Colonic mucosa (tissue), 4 donors: ENCODE measurements at regions not wholly inside any gene's neighbourhood (a gene's known extent, or its start where the extent isn't known, plus 50 kb on each side); places are given as distances from the start of the nearest gene placed in this dataset.

Source experiments
- DNase-seq: peaks from one replicate; pipeline ENCODE4 v3.0.0-alpha.2; 2020
- H3K27ac ChIP-seq: fragments of 200-600 bp; one replicate; pipeline ENCODE4 v1.8.0; 2021
- H3K27me3 ChIP-seq: fragments of 200-600 bp; one replicate; pipeline ENCODE4 v1.8.0; 2021
- H3K36me3 ChIP-seq: fragments of 200-600 bp; one replicate; pipeline ENCODE4 v1.8.0; 2021
- H3K4me1 ChIP-seq: fragments of 200-600 bp; one replicate; pipeline ENCODE4 v1.8.0; 2021; ENCODE audit warnings: mild to moderate bottlenecking
- H3K4me3 ChIP-seq: fragments of 200-600 bp; one replicate; pipeline ENCODE4 v1.8.0; 2021
- H3K9ac ChIP-seq, 2 donors: one replicate each; pipeline ENCODE4 v1.7.0; 2013; ENCODE audit warnings: control low read depth in 2 of 2, low read depth in 2 of 2, low read length in 2 of 2
- H3K9me3 ChIP-seq: fragments of 200-600 bp; one replicate; pipeline ENCODE4 v1.8.0; 2021
- CTCF ChIP-seq: fragments of 200-600 bp; IDR thresholded peaks from one replicate; pipeline ENCODE4 v1.8.0; 2022; ENCODE audit warnings: antibody characterized with exemption, mild to moderate bottlenecking
- intact Hi-C: fragments of 100-400 bp; cut with DNase I; formaldehyde crosslinking; loops from one replicate; pipeline ENCODE4 v1.14.1; 2022
- donor health status: healthy.
- donor health status: DM: no; HTN: no; CAD: no.
- donor health status: DM: no; HTN: no; CAD: no.

- intact Hi-C loops, result loop anchor here (2.0 to 10.0 kb wide), 3 partner anchors 292 to 914 kb away; no protein-coding TSS in a partner anchor
- Histone ChIP-seq H3K4me3 (no peak overlapping the region), H3K4me1 (no peaks in the 10 kb centered on the region), H3K9me3 (no peaks in the 10 kb centered on the region), H3K36me3 (no peaks in the 10 kb centered on the region), H3K9ac (no peak overlapping the region), H3K27ac (no peak overlapping the region), H3K27me3 (no peaks in the 10 kb centered on the region)
- TF ChIP-seq CTCF, result peak; percentile 64
- peak; percentile 85 for DNase-seq
Observed at GRCh38 chr1:29793101-29793546, 556.8 kb downstream of the PTPRU start.

GRCh38 chr1:29789910-29790247 lies 553.6 kb downstream of the PTPRU start:
- H3K27ac ChIP-seq, result no peak overlapping the region
- no peaks in the 10 kb centered on the region for H3K36me3 ChIP-seq
- H3K4me1 ChIP-seq, result no peaks in the 10 kb centered on the region
- intact Hi-C loops, result loop anchor here (5.0 to 10.0 kb wide), 2 partner anchors 295 to 917 kb away; no protein-coding TSS in a partner anchor
- H3K4me3 ChIP-seq, result no peak overlapping the region
- H3K9ac ChIP-seq, result no peak overlapping the region
- no peaks in the 10 kb centered on the region for H3K27me3 ChIP-seq
- no peak for TF ChIP-seq CTCF
- DNase-seq, result peak; percentile 6
- H3K9me3 ChIP-seq, result no peaks in the 10 kb centered on the region

DNA sequence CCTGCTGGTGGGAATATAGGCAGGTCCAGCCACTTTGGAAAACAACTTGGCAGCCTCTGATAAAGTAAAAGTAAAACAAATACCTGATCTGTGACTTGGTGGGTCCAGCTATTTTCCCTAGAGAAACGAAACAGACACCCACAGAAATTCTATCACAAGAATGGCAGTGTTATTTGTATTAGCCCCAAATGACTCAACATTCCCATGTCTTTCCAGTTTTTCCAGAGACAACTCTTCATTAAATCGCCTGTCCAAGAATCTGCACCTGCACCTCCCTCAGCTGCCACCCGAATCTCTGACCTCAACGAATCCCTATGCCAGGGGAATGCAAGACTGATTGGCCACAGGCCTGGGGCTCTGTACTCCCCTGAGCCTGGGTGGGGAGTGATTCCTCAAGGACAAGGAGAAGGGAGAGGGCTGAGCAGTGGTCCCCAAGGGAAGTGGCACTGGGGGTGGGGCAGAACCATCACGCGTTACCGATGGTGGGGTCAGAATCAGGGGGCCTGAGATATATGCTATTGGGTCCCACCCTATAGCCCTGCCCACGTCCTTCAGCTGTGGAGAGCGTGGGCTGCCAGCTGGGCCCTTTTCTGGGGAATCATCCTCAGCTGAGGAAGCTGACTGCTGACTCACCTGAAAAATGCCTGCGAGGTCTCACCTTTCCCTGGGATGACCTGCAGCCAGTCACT lies 553.0 kb downstream of the PTPRU start:
- Histone ChIP-seq H3K9ac (no peak overlapping the region), H3K36me3 (no peaks in the 10 kb centered on the region), H3K9me3 (no peaks in the 10 kb centered on the region), H3K4me3 (no peak overlapping the region), H3K4me1 (no peaks in the 10 kb centered on the region), H3K27ac (no peak overlapping the region), H3K27me3 (no peaks in the 10 kb centered on the region)
- DNase-seq, result peak; percentile 7
- intact Hi-C loops, result no loop called here
- TF ChIP-seq CTCF, result no peak

DNA sequence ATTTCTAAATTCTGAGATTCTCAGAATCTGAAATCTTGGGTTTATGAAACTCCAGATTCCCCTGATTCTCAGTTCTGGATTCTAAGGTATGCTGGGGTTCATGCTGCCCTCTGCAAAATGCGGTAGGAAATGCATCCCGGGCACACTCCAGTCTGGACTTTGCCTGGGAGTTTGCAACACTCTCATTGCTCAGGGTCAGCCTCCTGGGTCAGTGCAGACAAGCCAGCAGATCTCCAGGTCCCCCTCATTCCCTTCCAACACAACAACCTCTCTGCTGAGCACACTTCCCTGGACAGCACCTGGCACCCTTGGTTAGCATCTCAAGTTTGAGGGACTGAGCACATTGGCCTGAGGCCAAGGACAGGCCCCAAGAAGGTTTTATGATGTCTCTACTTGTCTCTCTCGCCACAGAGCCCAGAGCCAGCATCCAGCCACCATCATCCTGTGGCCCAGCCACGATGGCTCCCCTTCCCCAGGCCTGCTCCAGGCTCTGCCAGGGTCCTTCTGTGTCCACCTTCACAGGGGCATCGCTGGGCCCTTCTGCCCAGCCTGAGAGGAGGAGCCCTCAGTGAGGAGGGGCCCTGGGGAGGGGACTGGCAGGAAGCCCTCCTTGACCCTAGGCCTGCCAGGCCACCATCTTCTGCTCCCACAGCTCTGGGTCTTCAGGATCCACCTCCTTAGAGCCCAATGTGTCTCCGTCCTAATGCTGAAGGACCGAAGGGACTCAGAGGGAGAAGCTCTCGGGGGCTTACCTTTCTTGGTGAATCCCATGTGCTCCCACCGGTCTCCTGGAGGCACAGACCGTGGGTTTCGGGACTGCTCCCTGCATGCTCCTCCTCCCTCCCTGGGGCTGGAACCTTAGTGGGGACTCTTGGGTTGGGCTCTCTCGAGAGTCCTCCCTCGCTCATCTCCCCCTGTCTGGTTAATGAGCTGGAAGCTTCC lies 550.7 kb downstream of the PTPRU start:
- Histone ChIP-seq H3K27ac (no peak overlapping the region), H3K36me3 (no peaks in the 10 kb centered on the region), H3K9me3 (no peaks in the 10 kb centered on the region), H3K4me3 (no peak overlapping the region), H3K4me1 (no peaks in the 10 kb centered on the region), H3K9ac (no peak overlapping the region), H3K27me3 (no peaks in the 10 kb centered on the region)
- TF ChIP-seq CTCF, result no peak
- intact Hi-C loops, result no loop called here
- peak; percentile 10 for DNase-seq

DNA sequence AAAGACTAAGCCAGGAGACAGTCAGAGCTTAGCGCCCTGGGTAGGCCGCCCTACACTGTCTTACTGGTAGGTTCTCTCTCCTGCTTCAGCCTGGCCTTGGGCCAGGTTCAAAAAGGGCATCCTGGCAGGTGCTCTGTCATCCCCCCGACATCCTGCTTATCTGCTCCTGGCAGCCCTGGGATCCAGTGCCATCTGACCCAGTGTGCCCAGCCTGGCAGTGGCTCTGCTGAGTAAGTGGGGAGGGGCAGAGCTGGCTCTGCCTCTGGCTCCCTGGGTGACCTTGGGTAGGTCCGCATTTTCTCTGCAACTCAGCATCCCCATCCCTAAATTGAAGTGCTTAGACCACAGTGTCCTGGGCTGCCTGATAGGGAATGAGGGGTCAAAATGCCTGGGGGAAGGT lies 549.9 kb downstream of the PTPRU start:
- no peak for TF ChIP-seq CTCF

More for the DNA sequence above, 549.9 kb downstream of the PTPRU start:
- no peak overlapping the region for H3K9ac ChIP-seq
- H3K4me3 ChIP-seq, result no peak overlapping the region
- no peaks in the 10 kb centered on the region for H3K27me3 ChIP-seq
- H3K36me3 ChIP-seq, result no peaks in the 10 kb centered on the region
- DNase-seq, result peak; percentile 12
- no peak overlapping the region for H3K27ac ChIP-seq
- H3K4me1 ChIP-seq, result no peaks in the 10 kb centered on the region
- intact Hi-C loops, result no loop called here
- H3K9me3 ChIP-seq, result no peaks in the 10 kb centered on the region
